MM.1S (cell line): ENCODE measurements at regions not wholly inside any gene's neighbourhood (a gene's known extent, or its start where the extent isn't known, plus 50 kb on each side); places are given as distances from the start of the nearest gene placed in this dataset.

Experiments used
- CTCF ChIP-seq: fragments of 300-600 bp; sonication (generic); IDR thresholded peaks from 2 replicates; pipeline ENCODE4 v1.5.1; 2016; ENCODE audit warnings: antibody characterized with exemption, low read length, mixed read lengths
- EZH2phosphoT487 ChIP-seq: fragments of 300-600 bp; sonication (generic); IDR thresholded peaks from 2 replicates; pipeline ENCODE4 v1.6.1; 2018; ENCODE audit warnings: antibody characterized with exemption, low read length

- TF ChIP-seq CTCF (no peak), EZH2phosphoT487 (no peak)
These were observed 229.2 kb downstream of the EN1 start for GRCh38 chr2:118618279-118618678.
